Glomerular endothelial cell (primary cell): ENCODE measurements at regions not wholly inside any gene's neighbourhood (a gene's known extent, or its start where the extent isn't known, plus 50 kb on each side); places are given as distances from the start of the nearest gene placed in this dataset.
A peak's percentile ranks its signal among the peaks of the same experiment; 100 is the strongest.
"Not testable (repeated sequence)": the region's sequence is repeated elsewhere in the genome, so short reads cannot be mapped to it uniquely, and the experiment has no call there.

Source experiments
- DNase-seq: peaks from one replicate; pipeline ENCODE4 v3.0.0-alpha.2; 2011; ENCODE audit warnings: low read depth, low spot score; ENCODE audit errors: extremely low read depth

DNA sequence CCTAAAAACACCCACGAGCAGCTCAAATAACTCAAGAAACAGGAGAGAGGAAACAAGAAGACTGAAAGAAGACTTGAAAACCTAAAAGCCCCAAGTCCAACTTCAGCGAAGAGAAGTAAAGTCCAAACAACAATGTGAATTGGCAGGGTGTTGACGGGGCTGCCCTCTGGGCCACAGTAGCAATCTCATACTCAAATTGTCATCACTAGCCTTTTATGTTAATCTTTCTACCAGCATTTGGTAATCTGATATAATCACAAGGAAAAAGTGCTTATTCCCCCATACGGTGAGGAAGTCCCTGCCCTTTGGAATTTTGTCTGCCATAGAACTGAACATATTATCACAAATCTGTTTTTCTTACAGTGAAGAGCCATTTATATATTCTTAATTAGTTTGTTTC is 51.5 kb upstream of the IFNE start:
- no peak for DNase-seq

GRCh38 chr9:21535396-21535795 is 53.3 kb upstream of the IFNE start:
- no peak for DNase-seq

DNA sequence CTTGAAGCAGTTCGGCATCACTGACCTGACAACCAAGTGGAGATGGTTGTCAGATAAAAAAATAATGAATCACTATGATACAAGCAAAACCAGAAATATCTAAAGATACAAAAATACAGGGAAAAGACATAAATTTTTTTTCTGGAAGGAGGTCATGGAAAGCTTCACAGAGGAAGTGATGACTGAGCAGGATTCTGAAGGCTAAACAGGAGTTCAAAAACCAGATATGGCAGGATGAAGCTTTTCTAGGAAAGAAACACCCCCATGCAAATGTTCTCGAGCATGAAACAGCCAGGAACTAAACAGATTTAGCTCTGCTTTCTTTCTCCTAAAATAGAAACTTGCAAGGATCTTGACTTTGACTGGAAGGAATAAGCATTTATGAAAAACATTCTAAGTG is 60.7 kb upstream of the IFNE start:
- DNase-seq, result no peak

DNA sequence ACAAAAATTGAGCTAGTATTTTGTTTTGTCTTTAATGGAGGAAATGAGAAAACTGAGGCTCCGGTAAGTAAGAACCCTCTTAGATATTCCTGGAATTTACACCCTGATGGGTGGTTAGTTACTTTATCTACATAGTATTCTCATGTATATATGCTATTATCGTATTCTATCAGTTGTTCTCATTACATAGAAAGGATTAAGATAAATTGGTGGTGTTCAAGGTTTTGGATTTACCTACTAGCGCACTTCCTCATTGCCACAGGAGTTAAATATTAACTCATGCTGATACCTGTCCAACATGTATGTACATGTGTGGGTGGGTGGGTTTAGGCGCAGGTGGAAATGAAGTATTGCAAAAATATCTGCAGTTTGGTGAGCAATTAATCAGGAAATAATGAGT is 61.1 kb upstream of the IFNE start:
- no peak for DNase-seq

- not testable (repeated sequence) for DNase-seq
Measured at GRCh38 chr9:21543816-21544215, 61.7 kb upstream of the IFNE start.

DNA sequence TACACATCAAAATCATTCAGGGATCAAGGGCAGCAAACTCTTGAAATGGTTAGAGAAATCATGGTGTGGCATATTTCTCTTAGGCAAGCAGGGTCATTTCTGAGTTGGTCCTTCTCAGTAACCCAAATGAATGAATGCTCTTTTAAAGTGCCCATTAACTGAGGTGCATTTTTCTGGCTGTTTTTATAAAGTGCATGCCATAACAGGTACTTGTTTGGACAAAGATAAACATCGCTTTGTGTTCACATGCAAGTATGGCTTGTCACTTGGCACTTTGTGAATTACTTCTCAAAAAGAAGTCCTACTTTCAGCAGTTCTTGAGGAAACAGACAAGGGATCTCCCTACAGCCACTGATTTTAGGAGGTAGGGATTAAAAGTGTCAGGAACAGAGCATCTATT is 64.8 kb upstream of the IFNE start:
- no peak for DNase-seq

GRCh38 chr9:21549251-21549765 is 67.2 kb upstream of the IFNE start:
- DNase-seq, result peak; percentile 99

GRCh38 chr9:21549890-21550289 is 67.8 kb upstream of the IFNE start:
- no peak for DNase-seq

DNA sequence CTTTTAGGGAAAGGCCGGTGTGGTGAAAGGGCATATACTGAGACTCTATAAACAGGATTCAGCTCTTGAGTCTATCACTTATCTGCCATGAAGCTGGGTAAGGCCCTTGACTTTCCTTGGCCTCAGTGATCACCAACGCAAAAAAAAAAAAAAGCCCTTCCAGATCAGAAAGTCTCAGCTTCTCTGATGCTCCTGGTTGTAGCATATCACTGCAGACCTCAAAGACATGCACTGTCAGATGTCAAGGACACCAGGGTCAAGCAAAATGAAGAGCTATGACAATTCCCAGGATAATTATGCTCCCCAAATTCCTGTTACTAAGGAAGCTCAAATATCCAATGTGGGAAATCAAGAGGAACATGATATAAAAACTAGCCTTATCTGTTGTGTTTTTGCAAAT is 68.3 kb upstream of the IFNE start:
- DNase-seq, result no peak

GRCh38 chr9:21551401-21551800 is 69.3 kb upstream of the IFNE start:
- DNase-seq, result no peak

DNA sequence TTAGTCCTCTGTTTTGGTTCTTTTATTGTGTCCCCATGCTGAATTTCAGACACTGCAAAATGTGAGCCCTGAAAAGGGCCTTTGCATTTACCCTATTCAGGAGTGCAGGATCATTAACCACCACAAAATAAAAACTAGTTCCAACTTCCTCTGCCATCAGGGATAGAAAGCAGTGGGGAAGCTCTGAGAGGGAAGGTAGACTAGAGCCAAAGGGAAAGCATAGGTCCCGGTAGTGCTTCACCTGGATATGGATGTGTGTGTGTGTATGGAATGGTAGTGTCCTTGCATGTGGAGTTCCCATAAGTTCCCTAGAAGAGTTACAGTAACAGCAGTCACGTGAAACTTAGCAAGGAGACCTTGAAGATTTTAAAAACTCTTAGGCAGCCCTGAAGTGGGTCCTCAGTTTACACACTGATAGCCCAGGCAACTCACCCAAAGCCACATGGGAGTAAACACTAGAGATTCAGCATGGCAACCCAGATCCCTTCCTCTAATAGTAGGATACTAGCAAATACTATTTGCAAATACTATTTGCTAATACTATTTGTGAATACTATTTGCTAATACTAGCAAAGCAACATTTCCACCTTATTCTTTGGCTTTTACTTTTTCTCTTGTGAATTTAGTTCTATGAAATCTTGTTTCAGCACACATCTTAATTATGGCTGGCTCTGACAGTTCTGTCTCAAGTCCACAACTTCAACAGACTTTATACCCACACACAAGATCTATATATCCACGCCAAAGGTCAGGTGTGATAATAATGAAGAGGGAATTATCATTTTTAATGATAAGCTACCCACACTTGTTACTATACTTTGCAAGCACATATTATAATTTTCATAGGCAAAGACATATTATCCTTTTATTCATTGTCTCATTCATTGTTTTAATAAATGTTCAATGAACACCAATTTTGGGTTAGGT is 70.4 kb upstream of the IFNE start:
- DNase-seq, result no peak

- no peak for DNase-seq
Measured at GRCh38 chr9:21553441-21553840, 71.3 kb upstream of the IFNE start.

DNA sequence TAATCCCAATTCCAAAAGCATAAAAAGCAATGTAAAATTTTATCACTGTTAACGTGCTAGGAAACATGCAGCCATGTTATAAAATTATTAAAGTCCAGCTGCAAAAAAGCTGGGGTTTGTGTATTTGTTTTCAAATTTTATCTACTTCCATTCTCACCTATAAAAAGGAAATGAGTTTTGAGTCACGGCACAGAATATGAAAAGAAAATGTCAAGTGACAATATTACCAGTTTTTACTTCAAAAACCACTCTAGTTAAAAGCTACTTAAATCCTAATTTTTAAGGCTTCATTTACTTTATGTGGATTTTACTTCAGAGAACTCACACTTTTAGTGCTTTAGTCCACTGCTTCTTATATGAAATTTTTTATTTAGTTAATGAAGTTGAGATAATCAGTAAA is 72.7 kb upstream of the IFNE start:
- DNase-seq, result no peak

- DNase-seq, result no peak
Measured at GRCh38 chr9:21555911-21556310, 73.8 kb upstream of the IFNE start.

- DNase-seq, result no peak
Measured at GRCh38 chr9:21556581-21557427, 74.7 kb upstream of the IFNE start.

DNA sequence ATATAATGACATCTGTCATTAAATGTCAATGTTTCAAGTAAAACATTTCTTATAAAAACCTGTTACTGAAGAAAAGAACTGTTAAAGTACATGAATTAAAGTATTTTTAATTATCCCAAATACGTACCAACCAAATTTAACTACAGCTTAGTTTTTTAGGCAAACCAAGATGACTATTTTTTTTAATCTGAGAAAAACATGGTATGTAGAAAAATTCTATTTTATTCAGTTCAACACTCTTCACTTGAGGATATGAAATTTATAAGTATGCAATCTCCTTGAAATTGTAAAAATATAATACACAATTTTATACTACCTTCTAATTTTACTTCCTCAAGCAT is 75.3 kb upstream of the IFNE start:
- no peak for DNase-seq

DNA sequence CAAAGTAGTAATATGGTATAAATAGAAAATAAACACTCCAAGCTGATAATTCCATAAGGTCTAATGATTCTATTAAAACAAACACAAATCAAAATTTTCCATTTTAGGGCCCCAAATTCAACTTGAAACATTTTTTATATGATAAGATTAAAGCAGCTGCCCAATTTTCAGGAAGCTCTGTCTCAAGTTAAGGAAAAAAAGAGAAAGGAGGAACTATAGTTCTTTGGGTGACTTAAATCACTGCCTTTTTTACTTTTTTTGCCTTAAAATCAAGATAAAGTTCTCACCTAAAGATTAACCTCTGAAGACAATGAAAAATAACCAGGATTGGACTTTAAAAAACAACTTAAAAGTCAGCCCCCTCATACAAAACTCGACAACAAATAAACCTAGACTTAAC is 76.0 kb upstream of the IFNE start:
- no peak for DNase-seq

DNA sequence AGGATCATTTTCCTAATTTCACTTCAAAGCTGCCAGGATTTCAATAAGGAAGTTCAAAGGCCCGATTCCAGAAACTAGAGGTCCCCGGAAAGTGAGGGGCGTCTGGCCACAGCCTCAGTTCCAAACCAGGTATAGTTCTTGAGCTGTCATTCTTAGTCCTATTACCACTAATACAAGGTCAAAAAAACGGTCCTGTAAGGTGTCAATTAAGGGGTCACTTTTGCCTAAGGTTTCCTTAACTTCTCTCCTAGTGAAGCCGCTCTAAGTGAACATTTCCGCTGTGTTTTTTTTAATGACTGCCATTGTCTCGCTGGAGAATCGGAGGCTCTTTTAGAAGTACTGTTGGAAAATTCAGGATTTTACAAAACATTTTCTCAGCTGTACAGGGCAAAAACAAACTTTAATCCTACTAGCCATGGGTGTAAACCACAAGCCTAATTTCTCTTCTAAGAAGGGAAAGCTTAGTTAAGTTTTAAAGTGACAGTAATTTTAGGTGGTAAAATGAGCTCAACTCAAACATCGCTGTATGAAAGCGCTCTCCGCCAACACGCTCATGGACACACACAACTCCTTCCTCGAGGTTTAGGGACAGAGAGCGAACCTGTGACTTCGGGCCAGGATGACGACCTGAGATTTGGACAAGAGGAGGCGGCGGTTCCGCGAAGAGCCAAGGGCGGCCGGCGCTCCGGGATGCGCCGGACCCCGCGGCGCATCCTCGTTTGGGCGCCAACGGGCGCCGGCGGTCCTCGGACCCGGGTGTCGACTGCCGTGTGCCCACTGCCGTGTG is 76.7 kb upstream of the IFNE start:
- no peak for DNase-seq

DNA sequence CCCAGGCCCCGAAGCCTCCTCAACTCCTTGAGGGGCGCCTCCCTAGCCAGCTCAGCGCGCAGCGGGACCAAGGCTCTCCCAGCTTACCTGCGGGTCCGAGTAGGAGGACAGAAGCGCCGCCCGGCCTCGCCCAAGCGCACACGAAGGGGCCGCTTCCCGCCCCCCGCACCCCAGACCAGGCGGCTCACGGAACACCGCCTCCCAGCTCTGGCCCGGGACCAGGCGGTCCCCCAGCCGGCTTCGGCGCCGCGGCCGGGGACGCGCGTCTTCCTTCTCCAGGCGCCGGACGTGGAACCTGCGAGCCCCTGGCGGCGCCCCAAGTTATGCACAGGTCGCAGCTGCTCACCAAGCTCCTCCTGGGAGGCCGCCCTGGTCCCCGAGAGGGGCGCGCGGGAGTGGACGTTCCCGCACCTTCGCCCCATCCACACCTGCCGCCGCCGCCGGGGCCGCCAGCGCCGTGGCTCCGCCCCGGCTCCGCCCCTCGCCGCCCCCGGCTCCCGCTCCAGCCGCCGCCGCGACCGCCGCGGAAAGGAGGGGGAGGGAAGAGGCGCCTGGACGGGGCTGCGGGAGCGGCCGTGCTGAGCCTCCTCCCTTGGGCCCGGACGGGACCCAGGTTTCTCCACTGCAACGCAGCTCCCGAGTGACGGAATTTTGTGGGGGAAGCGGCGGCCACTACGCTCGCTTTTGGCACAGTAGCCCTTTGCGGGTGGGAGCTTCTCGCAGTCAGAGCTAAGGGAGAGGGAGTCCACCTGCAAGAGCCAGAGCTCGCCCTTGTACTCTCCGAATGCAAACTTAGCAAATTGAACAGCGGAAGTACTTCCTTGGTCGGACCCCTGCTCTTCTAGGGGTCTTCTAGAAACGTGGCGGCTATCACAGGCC is 77.5 kb upstream of the IFNE start:
- no peak for DNase-seq

DNA sequence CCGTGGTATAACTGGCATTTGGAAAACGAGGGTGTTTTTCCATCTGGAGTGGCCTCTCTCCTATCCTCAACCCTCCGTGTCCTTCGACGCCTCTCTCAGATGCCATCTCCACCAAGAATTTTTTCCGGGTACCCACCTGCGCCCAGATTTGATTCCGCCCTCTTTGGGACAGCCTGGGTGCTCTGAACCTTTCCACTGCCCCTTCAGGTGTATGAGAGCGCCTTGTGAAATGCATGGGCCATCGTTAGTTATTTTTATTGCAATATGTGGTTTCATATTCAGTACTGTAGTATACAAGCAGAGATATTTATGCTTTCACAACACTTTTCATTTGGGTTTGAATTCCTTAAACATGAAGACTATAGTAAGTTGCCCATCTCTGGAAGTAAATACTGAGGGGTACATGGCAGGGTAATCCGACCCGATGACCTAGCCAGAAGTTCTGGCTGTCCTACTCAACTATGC is 78.2 kb upstream of the IFNE start:
- DNase-seq, result no peak
